ENCODE measurements at regions not wholly inside any gene's neighbourhood (a gene's known extent, or its start where the extent isn't known, plus 50 kb on each side); places are given as distances from the start of the nearest gene placed in this dataset.

DNA sequence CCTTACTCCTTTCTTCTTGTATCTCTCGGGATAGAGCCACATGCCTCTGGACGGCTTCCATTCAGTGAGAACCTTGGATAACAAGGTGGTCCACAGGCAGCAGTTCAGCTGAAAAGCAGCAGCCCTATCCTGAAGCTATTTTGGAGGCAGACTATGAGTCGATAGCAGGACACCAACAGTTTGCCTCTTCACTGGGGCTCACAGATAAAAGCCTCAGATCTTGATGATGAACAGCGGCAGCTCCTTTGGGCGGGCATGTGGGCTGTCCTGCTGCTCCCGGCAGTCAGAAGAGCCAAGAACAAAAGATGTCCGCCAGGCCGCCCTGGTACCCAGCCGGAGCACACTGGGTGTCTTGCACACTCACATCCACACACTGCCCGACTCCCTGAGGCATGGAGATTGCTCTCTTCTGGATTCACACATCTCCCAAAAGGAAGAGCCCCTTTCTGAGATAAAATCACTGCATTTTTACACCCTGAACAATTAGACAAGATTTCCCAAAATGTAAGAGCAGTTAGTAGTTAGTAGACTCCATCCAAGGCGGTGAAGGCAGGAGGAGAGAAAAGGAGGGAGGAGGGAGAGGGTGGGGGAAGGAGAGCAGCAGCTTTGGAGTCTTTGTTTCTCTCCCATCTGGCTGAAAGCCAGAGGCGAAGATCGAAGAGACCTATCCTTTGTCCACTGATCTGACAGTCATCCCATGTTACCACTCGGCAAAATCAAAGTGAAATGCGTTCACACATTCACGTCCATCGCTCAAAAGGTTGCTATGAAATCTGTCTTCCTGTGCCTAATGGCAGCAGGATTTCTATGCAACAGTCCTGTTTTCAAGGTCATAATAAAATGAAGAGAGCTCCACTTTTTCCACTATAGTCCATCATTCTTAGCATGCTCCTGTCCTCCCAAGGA lies 90.1 kb upstream of the KLF7 start:
- Mint-ChIP-seq H3K9me3 (ENCODE audit: low read depth) (no peaks in the 10 kb centered on the region), H3K4me3 (ENCODE audit: low read depth) (no peak overlapping the region), H3K36me3 (ENCODE audit: insufficient read depth) (no peaks in the 10 kb centered on the region), H3K27me3 (peaks cover 68% of the 10 kb centered on the region), H3K27ac (no peak overlapping the region), H3K4me1 (ENCODE audit: low read depth) (peaks cover 20% of the 10 kb centered on the region)
- no peak for DNase-seq (ENCODE audit: low spot score, unreplicated experiment)
- TF ChIP-seq, protein P1, sequence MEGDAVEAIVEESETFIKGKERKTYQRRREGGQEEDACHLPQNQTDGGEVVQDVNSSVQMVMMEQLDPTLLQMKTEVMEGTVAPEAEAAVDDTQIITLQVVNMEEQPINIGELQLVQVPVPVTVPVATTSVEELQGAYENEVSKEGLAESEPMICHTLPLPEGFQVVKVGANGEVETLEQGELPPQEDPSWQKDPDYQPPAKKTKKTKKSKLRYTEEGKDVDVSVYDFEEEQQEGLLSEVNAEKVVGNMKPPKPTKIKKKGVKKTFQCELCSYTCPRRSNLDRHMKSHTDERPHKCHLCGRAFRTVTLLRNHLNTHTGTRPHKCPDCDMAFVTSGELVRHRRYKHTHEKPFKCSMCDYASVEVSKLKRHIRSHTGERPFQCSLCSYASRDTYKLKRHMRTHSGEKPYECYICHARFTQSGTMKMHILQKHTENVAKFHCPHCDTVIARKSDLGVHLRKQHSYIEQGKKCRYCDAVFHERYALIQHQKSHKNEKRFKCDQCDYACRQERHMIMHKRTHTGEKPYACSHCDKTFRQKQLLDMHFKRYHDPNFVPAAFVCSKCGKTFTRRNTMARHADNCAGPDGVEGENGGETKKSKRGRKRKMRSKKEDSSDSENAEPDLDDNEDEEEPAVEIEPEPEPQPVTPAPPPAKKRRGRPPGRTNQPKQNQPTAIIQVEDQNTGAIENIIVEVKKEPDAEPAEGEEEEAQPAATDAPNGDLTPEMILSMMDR (IDR thresholded peaks at IDR 0.05; ENCODE audit: unreplicated experiment), result no peak

DNA sequence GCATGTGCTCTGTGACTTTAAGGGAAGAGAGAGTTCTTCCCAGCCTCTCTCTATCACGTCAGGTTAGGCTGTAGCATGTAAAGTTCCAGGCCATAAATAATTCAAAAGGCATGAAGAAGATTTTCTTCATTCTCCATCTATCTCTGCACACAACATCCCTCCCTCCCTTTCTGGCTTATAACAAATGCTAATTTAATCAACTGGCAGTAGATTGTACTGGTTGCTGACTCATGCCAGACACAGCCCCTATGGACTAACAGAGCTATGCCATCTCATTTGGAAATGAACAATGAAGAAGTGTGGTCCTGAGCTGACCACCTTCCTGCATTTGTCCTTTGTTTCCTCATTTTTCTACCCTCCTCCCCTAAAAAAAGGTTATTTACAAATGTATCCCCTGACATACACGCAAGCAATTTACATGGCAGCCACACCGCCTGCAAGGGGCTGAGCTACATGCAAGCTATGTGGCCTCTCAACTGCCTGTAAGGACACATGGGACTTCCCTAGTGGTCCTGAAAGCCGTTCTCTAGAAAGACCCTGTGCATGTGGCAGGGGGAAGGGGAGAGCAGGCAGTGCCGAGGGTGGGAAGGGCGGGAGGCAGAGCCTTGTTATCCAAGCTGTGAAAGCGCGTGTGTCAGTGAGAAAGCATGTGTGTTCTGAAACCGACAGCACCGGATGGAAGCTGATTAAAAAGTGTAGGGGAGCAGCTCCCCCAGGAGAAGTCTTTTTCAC lies 90.9 kb upstream of the KLF7 start:
- H3K27ac Mint-ChIP-seq, result no peak overlapping the region
- TF ChIP-seq, protein P1 (IDR thresholded peaks at IDR 0.05; ENCODE audit: unreplicated experiment), result no peak
- DNase-seq (ENCODE audit: low spot score, unreplicated experiment), result no peak
- H3K27me3 Mint-ChIP-seq, result peaks cover 70% of the 10 kb centered on the region
- H3K4me1 Mint-ChIP-seq (ENCODE audit: low read depth), result peaks cover 20% of the 10 kb centered on the region
- H3K36me3 Mint-ChIP-seq (ENCODE audit: insufficient read depth), result no peaks in the 10 kb centered on the region
- H3K4me3 Mint-ChIP-seq (ENCODE audit: low read depth), result no peak overlapping the region
- H3K9me3 Mint-ChIP-seq (ENCODE audit: low read depth), result no peaks in the 10 kb centered on the region

DNA sequence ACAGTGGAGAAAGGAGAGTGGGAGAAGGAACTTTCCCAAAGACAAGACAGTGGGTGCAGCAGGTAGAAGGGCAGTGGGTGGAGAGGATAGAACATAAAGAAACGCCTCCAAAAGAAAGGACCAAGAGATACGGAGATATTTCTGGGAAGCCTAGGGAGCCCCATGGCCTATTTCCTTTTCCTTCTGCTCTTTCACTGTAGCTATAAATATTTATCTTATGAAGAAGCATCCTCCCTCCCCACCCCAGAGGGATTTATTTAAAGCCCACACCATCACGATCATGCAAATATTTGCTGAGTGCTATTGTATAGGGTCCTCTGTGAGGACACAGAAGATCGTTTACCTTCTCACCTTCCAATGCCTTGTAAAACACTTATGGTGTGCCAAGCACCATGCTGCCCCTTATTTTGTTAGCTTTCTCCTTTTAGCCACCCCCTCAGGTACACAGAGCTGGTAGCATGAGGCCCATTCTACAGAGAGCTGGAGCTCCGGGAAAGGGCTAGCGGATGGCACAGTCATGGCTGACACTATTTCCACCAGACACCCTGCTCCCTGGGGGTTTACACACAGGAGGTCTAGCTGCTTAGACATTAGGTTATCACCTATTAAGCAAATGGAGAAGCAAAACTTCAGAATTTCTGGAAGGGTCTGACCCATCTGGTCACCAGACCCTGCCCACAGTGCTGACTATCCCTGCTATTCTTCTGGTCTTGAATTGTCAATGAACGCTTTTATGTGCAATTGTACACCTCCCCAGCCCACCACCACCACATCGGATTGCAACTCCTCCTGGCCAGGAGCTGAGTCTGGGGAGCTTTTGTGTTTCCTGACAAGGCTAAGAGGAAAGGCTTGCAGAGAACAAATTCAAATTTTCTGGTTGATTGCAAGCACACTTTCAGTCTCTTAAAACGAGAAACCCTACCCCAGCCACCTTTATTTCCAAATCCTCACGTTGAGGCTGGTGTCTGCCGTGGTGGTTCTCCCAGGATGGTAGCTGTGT lies 91.8 kb upstream of the KLF7 start:
- Mint-ChIP-seq H3K4me3 (ENCODE audit: low read depth) (no peak overlapping the region), H3K27ac (no peak overlapping the region), H3K27me3 (peaks cover 71% of the 10 kb centered on the region), H3K4me1 (ENCODE audit: low read depth) (peaks cover 18% of the 10 kb centered on the region), H3K9me3 (ENCODE audit: low read depth) (no peaks in the 10 kb centered on the region), H3K36me3 (ENCODE audit: insufficient read depth) (no peaks in the 10 kb centered on the region)
- TF ChIP-seq, protein P1 (IDR thresholded peaks at IDR 0.05; ENCODE audit: unreplicated experiment), result no peak
- DNase-seq (ENCODE audit: low spot score, unreplicated experiment), result no peak

DNA sequence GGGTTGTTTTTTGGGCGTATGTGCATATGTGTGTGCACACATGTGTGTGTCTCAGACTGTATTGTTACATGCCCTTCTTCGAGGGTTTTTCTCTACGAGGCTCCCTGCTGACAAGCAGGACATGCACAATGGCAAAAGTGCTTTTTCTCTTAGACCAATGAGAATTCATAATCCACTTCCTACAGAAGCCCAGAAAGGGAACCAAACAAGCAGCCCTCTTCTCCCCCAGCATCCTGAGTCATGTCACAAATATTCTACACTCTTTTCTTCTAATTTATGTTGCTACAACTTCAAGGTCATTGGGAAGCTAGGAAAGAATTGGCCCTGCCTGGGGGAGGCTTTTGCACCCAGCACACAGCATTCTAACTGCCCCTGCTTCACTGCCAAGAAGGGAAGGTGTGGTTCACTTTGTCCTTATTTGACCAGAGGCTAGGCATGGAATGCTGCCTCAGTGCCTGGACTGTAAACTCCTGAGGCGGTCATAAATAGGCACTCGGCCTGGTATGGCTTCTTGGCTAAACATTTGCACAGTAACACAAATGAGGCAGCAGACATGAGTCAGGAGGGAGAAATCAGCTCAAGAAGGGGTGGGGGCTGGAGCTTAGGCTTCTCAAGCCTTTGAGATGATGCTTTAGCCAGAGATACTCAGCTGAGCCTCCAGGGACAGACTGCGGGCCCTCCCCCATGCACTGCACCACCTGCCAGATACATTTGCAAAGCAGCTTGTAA lies 92.7 kb upstream of the KLF7 start:
- DNase-seq (ENCODE audit: low spot score, unreplicated experiment), result no peak
- Mint-ChIP-seq H3K9me3 (ENCODE audit: low read depth) (no peaks in the 10 kb centered on the region), H3K27ac (peak overlapping the region; percentile 38), H3K27me3 (peaks cover 68% of the 10 kb centered on the region), H3K4me3 (ENCODE audit: low read depth) (no peak overlapping the region), H3K36me3 (ENCODE audit: insufficient read depth) (no peaks in the 10 kb centered on the region), H3K4me1 (ENCODE audit: low read depth) (peaks cover 15% of the 10 kb centered on the region)
- TF ChIP-seq, protein P1 (IDR thresholded peaks at IDR 0.05; ENCODE audit: unreplicated experiment), result no peak
